HL-60 (cell line): ENCODE measurements at regions not wholly inside any gene's neighbourhood (a gene's known extent, or its start where the extent isn't known, plus 50 kb on each side); places are given as distances from the start of the nearest gene placed in this dataset.

ENCODE experiments used
- DNase-seq, 2 experiments: peaks; one replicate each; pipeline ENCODE4 v3.0.0-alpha.2; 2010 to 2020; ENCODE audit warnings: low read depth in 1 of 2, low spot score in 1 of 2
- H3K27ac ChIP-seq: fragments of 250-450 bp; sonication (Bioruptor Pico); replicated peaks from 2 replicates; pipeline ENCODE4 v1.5.1; 2020; ENCODE audit warnings: mild to moderate bottlenecking, moderate library complexity
- H3K27me3 ChIP-seq: fragments of 250-450 bp; sonication (Bioruptor Pico); 2 replicates; pipeline ENCODE4 v1.5.1; 2021; ENCODE audit warnings: mild to moderate bottlenecking, moderate library complexity; ENCODE audit not compliant: insufficient read depth, poor library complexity, severe bottlenecking
- H3K4me3 ChIP-seq: replicated peaks from 2 replicates; pipeline ENCODE4 v1.5.1; 2011; ENCODE audit warnings: mild to moderate bottlenecking, control low read depth, low read length; ENCODE audit not compliant: insufficient read depth
- CTCF ChIP-seq: IDR thresholded peaks from one replicate; pipeline ENCODE4 v1.5.1; 2011; ENCODE audit warnings: low read length, control low read depth, inconsistent platforms; ENCODE audit not compliant: insufficient read depth
- GABPA ChIP-seq: IDR thresholded peaks from 2 replicates; pipeline ENCODE4 v1.6.1; 2012; ENCODE audit warnings: low read depth
- POLR2AphosphoS5 ChIP-seq: IDR thresholded peaks from 2 replicates; pipeline ENCODE4 v1.6.1; 2012; ENCODE audit warnings: low read depth
- REST ChIP-seq: IDR thresholded peaks from 2 replicates; pipeline ENCODE4 v1.6.1; 2012; ENCODE audit warnings: low read depth; ENCODE audit not compliant: insufficient replicate concordance
- SPI1 ChIP-seq: IDR thresholded peaks from 2 replicates; pipeline ENCODE4 v1.6.1; 2012; ENCODE audit warnings: low read depth, mild to moderate bottlenecking, borderline replicate concordance

DNA sequence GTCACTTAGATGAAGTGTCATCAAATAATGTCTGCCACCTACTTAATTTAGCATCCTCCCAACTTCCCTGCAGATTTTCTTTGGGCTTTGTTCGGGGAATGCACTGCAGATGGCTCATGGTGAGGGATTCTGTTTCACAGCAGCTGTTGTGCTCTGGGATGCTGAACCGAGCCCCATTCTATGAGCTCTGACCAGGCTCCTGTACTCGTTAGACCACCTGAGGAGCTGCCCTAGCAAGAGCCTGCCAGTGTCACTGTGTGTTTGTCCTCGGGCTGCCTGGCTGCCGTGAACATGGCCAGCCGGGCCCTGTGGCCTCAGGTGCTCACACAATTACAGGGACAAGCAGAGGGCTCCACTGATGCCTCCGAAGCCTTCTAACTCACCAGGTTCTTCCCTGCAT, 238.8 kb upstream of the ECI2 start:
- TF ChIP-seq POLR2AphosphoS5 (no peak), CTCF (no peak), SPI1 (no peak), REST (no peak), GABPA (no peak)
- H3K27me3 ChIP-seq = no peaks in the 10 kb centered on the region
- DNase-seq = no peak
- H3K27ac ChIP-seq = no peak overlapping the region
- no peak overlapping the region for H3K4me3 ChIP-seq

- DNase-seq = no peak
- Histone ChIP-seq H3K27me3 (no peaks in the 10 kb centered on the region), H3K27ac (no peak overlapping the region), H3K4me3 (no peak overlapping the region)
- TF ChIP-seq CTCF (no peak), POLR2AphosphoS5 (no peak), SPI1 (no peak), REST (no peak), GABPA (no peak)
Observed at GRCh38 chr6:4372866-4373265, 237.5 kb upstream of the ECI2 start.

GRCh38 chr6:4371207-4371921, 236.0 kb upstream of the ECI2 start:
- H3K27ac ChIP-seq = no peak overlapping the region
- no peak for TF ChIP-seq SPI1
- no peak for TF ChIP-seq GABPA
- no peak for TF ChIP-seq CTCF
- TF ChIP-seq REST = no peak
- TF ChIP-seq POLR2AphosphoS5 = no peak
- H3K4me3 ChIP-seq = no peak overlapping the region
- no peak for DNase-seq
- H3K27me3 ChIP-seq = no peaks in the 10 kb centered on the region
